Caco-2 (cell line): ENCODE measurements at regions not wholly inside any gene's neighbourhood (a gene's known extent, or its start where the extent isn't known, plus 50 kb on each side); places are given as distances from the start of the nearest gene placed in this dataset.

ENCODE experiments used
- BruUV-seq: library from RNA; stranded (reverse); fragments of 400-500 nt; replicated peaks from 2 replicates; lab custom pipeline; 2021; lab: Mats Ljungman, UMichigan
- CTCF ChIA-PET: fragments of 300-600 bp; sonication (Branson Sonifier 250); formaldehyde crosslinking; loops from one replicate; lab custom pipeline; 2022; ENCODE audit warnings: antibody characterized with exemption; lab: Charles Lee
- POLR2A ChIA-PET: fragments of 300-600 bp; sonication (Branson Sonifier 250); formaldehyde crosslinking; loops from one replicate; lab custom pipeline; 2022; ENCODE audit warnings: antibody characterized with exemption; lab: Charles Lee
- DNase-seq, 2 experiments: peaks; one replicate each; pipeline versions ENCODE4 v3.0.0 to v3.0.0-alpha.2; 2020 to 2022
- H3K27me3 ChIP-seq: replicated peaks from 2 replicates; pipeline ENCODE4 v1.6.0; 2011; ENCODE audit warnings: low read length; ENCODE audit not compliant: control insufficient read depth, insufficient read depth
- H3K36me3 ChIP-seq: 2 replicates; pipeline ENCODE4 v1.5.1; 2011; ENCODE audit warnings: low read length; ENCODE audit not compliant: control insufficient read depth, insufficient read depth
- H3K4me1 ChIP-seq: fragments of 250-450 bp; sonication (Bioruptor Pico); 2 replicates; pipeline ENCODE4 v1.5.1; 2020; ENCODE audit warnings: mild to moderate bottlenecking
- H3K4me3 ChIP-seq: 2 replicates; pipeline ENCODE4 v1.5.1; 2011; ENCODE audit warnings: low read depth, mild to moderate bottlenecking, control low read depth, low read length
- H3K9me3 ChIP-seq: fragments of 250-450 bp; sonication (Bioruptor Pico); 2 replicates; pipeline ENCODE4 v1.5.1; 2020; ENCODE audit warnings: mild to moderate bottlenecking, moderate library complexity
- H3K27ac Mint-ChIP-seq: one replicate; pipeline ENCODE4 v1.8.0; 2022; ENCODE audit warnings: mixed read lengths; ENCODE audit not compliant: unreplicated experiment
- H3K27me3 Mint-ChIP-seq: one replicate; pipeline ENCODE4 v1.8.0; 2022; ENCODE audit warnings: mixed read lengths; ENCODE audit not compliant: insufficient read depth, unreplicated experiment
- H3K36me3 Mint-ChIP-seq: one replicate; pipeline ENCODE4 v1.8.0; 2022; ENCODE audit warnings: mild to moderate bottlenecking, mixed read lengths; ENCODE audit not compliant: insufficient read depth, unreplicated experiment
- H3K4me1 Mint-ChIP-seq: one replicate; pipeline ENCODE4 v1.8.0; 2022; ENCODE audit warnings: low read depth, mixed read lengths; ENCODE audit not compliant: unreplicated experiment
- H3K4me3 Mint-ChIP-seq: one replicate; pipeline ENCODE4 v1.8.0; 2022; ENCODE audit warnings: mild to moderate bottlenecking, moderate library complexity, mixed read lengths; ENCODE audit not compliant: unreplicated experiment
- H3K9me3 Mint-ChIP-seq: one replicate; pipeline ENCODE4 v1.8.0; 2022; ENCODE audit warnings: mixed read lengths; ENCODE audit not compliant: unreplicated experiment
- intact Hi-C: fragments of 100-400 bp; cut with micrococcal nuclease; formaldehyde crosslinking; loops from one replicate; pipeline ENCODE4 v1.10.0; 2022; ENCODE audit not compliant: unreplicated experiment
- TF ChIP-seq, protein P1 (sequence below), 2 experiments: fragments of 200-600 bp in 1 of 2; IDR thresholded peaks; 1 replicate in 1 of 2; 2 replicates in 1 of 2; pipeline versions ENCODE4 v1.5.1 to v1.8.0; 2011 to 2022; ENCODE audit warnings: antibody characterized with exemption in 1 of 2, control low read depth in 1 of 2, inconsistent platforms in 1 of 2, low read depth in 1 of 2, low read length in 1 of 2, mild to moderate bottlenecking in 1 of 2, moderate library complexity in 1 of 2; ENCODE audit not compliant: insufficient read depth in 1 of 2, severe bottlenecking in 1 of 2, unreplicated experiment in 1 of 2

DNA sequence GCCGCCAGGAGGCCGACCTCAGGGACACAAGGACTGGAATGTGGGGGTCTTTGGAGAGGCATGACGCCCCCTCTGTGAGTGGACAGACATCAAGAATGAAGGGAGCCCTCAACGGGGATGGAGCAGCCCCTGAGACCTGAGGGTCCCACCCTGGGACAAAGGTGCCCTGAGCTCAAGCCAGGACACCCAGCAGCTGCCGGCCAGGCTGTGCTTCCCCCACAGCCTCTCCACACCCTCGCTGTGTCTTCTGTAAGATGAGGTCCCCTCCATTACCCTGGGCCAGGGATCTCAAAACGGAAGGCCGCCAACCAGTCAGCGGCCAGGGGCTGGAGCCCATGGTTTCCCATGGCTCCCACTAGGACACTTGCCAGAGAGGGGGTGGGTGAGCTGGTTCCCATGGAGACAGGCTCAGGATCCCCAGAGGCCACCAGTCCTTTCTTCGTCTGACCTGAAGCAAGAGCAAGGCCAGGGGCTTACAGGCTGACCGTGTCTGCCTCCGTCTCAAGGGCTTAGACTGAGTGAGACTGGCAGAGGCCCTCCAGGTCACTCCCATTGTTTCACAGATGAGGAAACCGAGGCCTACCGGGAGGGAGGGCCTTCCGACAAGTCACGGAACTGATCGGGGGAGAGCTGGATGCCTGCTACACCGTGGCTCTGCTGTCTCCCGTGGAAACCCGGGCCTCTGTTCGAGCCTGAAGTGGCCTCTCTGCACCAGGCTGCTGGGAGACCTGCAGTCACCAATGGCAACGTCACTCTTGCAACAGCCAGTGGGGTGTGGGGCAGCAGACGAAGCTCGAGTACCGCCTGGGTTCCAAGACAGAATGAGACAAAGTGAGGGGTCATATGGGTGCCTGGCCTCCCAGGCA, 91.7 kb upstream of the DIO3 start:
- Histone ChIP-seq H3K9me3 (no peaks in the 10 kb centered on the region), H3K4me3 (no peak overlapping the region), H3K4me1 (no peaks in the 10 kb centered on the region), H3K27me3 (no peaks in the 10 kb centered on the region), H3K36me3 (no peaks in the 10 kb centered on the region)
- intact Hi-C loops: no loop called here
- POLR2A ChIA-PET: no interaction called here
- TF ChIP-seq, protein P1, sequence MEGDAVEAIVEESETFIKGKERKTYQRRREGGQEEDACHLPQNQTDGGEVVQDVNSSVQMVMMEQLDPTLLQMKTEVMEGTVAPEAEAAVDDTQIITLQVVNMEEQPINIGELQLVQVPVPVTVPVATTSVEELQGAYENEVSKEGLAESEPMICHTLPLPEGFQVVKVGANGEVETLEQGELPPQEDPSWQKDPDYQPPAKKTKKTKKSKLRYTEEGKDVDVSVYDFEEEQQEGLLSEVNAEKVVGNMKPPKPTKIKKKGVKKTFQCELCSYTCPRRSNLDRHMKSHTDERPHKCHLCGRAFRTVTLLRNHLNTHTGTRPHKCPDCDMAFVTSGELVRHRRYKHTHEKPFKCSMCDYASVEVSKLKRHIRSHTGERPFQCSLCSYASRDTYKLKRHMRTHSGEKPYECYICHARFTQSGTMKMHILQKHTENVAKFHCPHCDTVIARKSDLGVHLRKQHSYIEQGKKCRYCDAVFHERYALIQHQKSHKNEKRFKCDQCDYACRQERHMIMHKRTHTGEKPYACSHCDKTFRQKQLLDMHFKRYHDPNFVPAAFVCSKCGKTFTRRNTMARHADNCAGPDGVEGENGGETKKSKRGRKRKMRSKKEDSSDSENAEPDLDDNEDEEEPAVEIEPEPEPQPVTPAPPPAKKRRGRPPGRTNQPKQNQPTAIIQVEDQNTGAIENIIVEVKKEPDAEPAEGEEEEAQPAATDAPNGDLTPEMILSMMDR (IDR thresholded peaks at IDR 0.05; ENCODE audit: insufficient read depth in 1 of 2, low read depth in 1 of 2, low read length in 1 of 2, severe bottlenecking in 1 of 2, unreplicated experiment in 1 of 2): no peak
- Mint-ChIP-seq H3K36me3 (peaks cover 4% of the 10 kb centered on the region), H3K4me3 (no peak overlapping the region), H3K9me3 (no peaks in the 10 kb centered on the region), H3K4me1 (no peaks in the 10 kb centered on the region), H3K27ac (no peak overlapping the region), H3K27me3 (no peaks in the 10 kb centered on the region)
- CTCF ChIA-PET: no interaction called here
- BruUV-seq: no TSS peak
- DNase-seq: no peak

DNA sequence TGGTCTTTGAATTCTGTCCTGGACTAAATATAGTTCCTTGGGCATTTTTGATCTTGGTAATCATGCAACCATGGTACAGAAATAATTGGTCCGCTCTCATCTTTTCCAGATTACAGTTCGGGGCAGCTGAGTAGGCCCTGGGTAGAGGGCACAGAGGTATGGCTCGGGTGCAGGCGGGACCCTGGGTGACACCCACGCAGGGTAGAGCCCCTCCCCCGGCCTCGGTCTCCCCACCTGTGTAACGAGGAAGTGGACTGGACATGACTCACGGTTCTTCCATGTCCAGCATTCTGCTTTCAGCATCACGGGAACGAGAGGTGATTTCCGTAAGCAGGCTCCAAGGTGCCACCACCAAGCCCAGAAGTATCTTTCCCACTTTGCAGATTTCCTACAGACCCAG, 91.0 kb upstream of the DIO3 start:
- H3K9me3 ChIP-seq: no peaks in the 10 kb centered on the region
- Mint-ChIP-seq H3K9me3 (no peaks in the 10 kb centered on the region), H3K4me1 (no peaks in the 10 kb centered on the region), H3K27ac (no peak overlapping the region), H3K4me3 (no peak overlapping the region), H3K36me3 (peaks cover 4% of the 10 kb centered on the region), H3K27me3 (no peaks in the 10 kb centered on the region)
- POLR2A ChIA-PET: no interaction called here
- DNase-seq: no peak
- intact Hi-C loops: no loop called here
- H3K27me3 ChIP-seq: no peaks in the 10 kb centered on the region
- H3K4me1 ChIP-seq: no peaks in the 10 kb centered on the region
- no peaks in the 10 kb centered on the region for H3K36me3 ChIP-seq
- no peak overlapping the region for H3K4me3 ChIP-seq
- CTCF ChIA-PET: no interaction called here
- BruUV-seq: no TSS peak
- TF ChIP-seq, protein P1 (IDR thresholded peaks at IDR 0.05; ENCODE audit: insufficient read depth in 1 of 2, low read depth in 1 of 2, low read length in 1 of 2, severe bottlenecking in 1 of 2, unreplicated experiment in 1 of 2): no peak

DNA sequence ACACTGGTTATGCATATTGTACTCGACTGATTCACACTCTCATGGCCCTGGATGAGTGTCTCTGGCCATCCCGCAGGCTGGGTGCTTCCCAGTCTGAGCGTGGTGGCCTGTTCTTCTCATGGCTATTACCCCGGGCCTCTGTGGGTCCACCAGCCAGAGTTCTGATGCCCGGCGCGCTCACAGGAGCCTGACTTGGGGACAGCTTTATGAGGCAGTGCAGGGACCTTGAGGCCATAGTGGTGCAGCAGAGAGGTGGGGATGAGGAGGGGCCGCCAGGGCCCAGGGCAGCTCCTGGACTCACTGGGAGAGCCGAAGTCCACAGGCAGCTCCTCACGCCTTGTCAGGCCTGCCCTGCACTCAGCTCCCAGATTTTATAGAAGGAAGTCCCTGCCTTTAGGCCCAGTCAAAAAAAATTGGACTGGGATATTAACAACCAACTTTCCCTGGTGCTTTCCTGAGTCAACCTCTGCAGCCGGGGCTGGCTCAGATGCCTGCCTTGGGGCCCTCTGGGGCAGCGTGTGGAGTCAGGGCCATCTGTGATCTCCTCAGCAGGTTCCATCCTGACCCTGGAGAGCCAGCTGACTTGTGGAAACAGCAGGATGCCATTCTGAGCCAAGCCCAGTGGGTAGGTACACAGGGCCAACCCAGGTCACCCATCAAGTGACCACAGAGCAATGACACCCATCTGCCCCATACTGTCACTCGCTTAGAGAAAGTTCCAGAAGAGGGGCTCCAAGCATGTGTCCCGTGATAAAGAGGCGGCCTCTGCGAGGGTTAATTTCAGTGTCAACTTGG, 89.4 kb upstream of the DIO3 start:
- no peaks in the 10 kb centered on the region for H3K9me3 ChIP-seq
- Mint-ChIP-seq H3K27ac (no peak overlapping the region), H3K9me3 (no peaks in the 10 kb centered on the region), H3K4me3 (no peak overlapping the region), H3K4me1 (peaks cover 10% of the 10 kb centered on the region), H3K36me3 (peaks cover 4% of the 10 kb centered on the region), H3K27me3 (no peaks in the 10 kb centered on the region)
- intact Hi-C loops: no loop called here
- H3K36me3 ChIP-seq: no peaks in the 10 kb centered on the region
- BruUV-seq: no TSS peak
- TF ChIP-seq, protein P1 (IDR thresholded peaks at IDR 0.05; ENCODE audit: insufficient read depth in 1 of 2, low read depth in 1 of 2, low read length in 1 of 2, severe bottlenecking in 1 of 2, unreplicated experiment in 1 of 2): no peak
- ChIA-PET POLR2A (no interaction called here), CTCF (no interaction called here)
- H3K27me3 ChIP-seq: no peaks in the 10 kb centered on the region
- no peak overlapping the region for H3K4me3 ChIP-seq
- no peak for DNase-seq
- H3K4me1 ChIP-seq: peaks cover 8% of the 10 kb centered on the region; the same call in 1 of the 2 replicates
